Left hindlimb (tissue), 1 donor: ENCODE measurements at regions not wholly inside any gene's neighbourhood (a gene's known extent, or its start where the extent isn't known, plus 50 kb on each side); places are given as distances from the start of the nearest gene placed in this dataset.
"Not testable (repeated sequence)": the region's sequence is repeated elsewhere in the genome, so short reads cannot be mapped to it uniquely, and the experiment has no call there.

ENCODE experiments used
- DNase-seq: peaks from one replicate; pipeline ENCODE4 v3.0.0-alpha.2; 2018

DNA sequence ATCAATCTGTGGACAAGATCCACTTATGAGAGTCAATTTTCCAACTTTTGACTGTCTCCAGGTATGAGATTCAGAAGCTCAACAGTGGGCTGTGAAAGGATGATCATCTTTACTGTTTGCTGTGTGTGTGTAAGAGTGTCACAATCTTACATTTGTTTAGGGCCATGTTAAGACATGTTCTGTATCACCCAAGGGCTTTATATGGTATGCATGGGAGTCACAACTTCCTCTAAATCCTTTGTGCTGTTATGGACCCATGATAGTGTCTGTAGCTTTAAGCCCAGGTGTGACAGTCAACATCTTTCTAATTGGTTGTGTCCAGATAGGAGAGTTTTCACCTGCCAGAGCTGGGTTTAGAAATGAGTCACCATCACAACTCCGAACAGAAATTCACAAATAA, 70.2 kb downstream of the ZNF726 start:
- not testable (repeated sequence) for DNase-seq

DNA sequence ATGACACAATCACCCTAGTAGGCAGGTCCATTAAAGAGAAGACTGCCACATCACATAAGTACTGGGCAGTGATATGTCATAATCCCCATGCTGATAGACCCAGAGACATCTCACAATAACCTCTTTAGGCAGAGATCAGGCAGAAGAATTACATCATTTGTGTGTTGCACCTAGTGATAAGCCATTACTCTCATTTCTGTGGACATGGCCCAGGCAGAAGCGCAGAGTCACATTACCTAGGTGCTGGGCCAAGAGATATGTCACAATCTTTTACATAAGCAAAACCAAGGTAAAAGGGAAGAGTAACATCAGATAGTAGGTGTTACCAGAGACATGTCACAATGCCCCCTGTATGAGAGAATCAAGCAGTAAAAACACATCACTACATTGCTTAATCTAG, 71.9 kb downstream of the ZNF726 start:
- DNase-seq = no peak

DNA sequence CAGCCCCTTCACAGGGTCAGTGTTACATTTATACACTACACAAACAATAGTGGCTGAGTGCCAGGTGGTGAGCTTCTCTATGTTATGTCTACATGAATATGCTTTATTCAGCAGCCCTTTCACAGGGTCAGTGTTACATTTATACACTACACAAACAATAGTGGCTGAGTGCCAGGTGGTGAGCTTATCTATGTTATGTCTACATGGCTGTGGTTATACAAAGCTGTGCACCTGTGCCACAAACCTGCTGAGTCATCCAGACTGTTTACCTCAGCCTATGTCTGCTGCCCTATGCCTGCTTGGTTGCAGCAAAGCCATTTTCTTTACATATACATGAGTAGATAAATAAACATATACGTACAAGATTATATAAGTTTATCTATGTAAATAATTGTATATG, 76.5 kb downstream of the ZNF726 start:
- DNase-seq = no peak

DNA sequence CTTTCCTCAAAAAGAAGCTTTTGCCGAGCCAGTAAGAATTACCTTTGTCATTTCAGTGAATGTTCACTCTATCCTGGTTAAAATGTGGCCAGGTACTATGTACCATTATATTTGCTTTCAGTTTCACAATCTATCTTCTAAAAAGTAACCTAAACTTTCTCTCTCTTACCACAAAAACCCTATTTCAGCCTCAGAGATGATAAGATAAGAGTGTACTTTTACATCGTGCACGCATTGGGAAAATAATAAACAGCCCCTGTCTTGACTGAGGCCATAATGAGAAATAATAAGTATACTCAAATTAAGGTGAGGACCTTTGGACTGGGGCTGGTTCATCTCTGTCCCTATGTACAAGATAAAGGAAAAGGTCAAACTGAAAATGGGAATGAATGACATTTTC, 77.7 kb downstream of the ZNF726 start:
- DNase-seq = no peak

DNA sequence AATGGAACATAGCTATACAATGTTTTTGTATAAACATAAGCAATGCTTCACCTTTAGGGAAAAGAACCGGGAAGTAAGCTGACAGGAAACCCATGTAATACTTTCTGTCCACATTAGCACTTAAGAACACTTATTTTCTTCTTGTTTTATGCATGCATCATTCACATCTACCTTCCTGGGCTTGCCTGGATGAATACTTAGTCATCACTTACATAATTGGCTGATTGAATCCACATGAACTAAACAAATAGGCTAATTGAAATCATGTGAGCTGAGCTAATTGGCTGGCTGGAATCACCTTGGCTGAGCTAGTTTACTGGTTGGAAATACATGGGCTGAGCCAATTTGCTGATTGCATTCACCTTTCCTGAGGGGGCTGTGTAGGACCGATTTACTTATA, 78.8 kb downstream of the ZNF726 start:
- no peak for DNase-seq

DNA sequence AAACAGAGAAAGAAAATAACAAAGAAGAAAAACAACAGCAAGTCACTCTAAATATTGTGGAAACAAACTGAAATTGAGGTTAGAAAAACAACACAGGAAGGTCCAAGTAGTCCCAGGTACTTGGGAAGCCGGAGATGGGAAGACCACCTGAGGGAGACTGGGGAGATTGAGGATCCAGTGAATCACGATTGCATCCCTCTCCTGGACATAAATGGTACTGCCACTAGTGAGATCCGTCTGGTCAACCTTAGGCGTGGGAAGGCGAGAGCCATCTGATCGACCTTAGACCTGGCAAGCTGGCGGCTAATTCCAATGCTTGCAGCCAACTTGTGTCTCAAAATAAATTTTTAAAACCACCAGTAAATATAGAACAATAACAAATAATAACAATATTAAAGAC, 81.9 kb downstream of the ZNF726 start:
- DNase-seq = no peak

DNA sequence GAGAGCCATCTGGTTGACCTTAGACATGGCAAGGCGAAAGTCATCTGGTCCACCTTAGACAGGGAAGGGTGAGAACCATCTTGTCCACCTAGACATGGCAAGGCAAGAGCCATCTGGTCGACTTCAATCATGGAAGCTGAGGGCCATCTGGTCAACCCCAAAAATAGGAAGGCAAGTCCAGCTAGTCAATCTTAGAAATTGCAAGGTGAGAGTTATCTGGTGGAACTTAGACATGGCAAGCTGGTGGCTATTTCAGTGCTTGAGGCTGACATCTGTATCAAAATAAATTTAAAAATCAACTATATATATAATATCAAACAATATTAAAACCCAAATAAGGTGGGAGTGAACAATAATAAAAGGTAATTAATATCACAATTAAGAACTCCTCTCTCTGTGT, 83.9 kb downstream of the ZNF726 start:
- no peak for DNase-seq

DNA sequence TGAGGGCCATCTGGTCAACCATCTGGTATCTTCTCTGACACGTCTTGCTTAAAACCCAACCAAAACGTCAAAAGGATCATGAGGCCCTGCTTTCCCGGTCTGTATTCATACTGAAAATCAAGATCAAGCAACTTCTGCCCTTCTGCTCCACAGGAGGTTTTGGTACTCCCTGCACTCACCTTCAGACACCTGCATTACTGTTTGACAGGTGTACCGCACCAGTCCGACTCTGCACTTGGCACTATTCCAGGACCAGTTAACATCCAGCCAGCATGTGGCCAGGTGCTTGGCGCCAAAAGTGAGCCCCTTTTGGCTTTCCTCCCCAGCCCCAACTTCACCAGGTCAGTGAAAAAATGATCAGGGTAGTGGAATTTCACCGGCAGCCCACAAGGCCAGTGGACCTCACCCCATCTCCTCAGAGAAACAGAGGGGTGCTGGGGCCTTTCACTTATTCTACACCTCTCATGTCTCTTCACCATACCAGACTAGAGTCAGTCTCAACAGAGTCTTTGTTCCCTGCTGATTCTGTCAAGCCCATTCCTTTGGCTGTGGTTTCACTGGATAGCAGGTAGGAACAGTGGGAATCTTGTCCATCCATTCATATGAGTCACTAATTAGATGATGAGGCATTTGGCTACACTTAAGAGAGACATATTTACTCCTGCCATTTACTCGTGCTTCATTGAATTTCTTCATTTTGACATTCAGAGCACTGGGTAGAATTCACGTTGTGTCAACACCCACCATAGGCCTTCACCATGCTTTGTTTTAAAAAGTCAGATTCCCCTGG, 85.3 kb downstream of the ZNF726 start:
- no peak for DNase-seq

DNA sequence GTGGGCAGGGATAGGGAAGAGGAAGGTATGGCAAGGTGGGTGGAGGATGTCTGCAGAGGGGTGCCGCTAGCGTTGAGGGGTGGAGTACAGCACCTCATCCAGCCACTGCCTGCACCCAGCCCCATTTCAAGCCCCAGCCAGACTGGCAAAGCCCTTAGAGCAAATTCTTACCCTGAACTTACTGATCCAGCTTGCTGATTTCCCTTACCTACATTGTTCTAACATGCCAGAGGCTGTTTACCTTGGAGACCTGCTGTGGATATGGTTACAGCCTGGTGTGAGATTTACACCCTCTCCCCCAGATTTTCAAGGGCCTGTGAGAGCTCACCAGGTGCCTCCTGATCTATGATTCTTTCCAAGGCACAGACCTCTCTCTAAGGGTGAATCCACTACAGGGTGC, 86.0 kb downstream of the ZNF726 start:
- DNase-seq = no peak

DNA sequence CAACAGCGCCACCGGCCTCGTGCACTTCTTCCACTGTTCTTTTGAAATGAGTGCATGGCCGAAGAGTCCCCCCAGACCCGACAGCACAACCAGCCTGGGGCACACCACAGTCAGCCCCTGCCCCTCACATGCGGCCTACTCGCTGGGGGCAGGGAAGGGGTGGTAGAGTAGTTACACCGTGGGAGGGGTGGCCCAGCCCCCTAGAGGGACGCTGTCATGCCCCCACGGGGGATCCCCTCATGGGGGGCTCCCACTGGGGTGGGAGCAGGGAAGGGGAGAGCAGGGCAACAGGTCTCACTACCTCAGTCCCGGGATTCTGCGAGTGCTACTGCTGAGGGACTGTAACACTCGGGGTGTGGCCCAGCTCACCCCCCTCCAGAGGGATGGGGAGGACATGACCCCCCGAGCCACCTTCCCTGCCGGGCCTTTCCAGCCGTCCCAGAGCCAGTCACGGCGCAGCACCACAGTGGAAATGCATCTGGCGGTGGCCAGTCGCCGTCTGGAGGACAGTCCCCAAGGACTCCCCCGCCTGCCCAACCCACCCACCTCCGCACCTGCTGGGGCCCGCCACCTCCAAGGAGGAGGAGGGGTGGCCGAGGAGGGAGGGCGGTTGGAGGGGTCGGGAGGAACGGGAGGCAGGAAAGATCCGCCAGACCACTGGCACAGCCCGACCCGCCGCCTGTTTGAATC, 84.6 kb upstream of the ZNF254 start:
- DNase-seq = no peak

DNA sequence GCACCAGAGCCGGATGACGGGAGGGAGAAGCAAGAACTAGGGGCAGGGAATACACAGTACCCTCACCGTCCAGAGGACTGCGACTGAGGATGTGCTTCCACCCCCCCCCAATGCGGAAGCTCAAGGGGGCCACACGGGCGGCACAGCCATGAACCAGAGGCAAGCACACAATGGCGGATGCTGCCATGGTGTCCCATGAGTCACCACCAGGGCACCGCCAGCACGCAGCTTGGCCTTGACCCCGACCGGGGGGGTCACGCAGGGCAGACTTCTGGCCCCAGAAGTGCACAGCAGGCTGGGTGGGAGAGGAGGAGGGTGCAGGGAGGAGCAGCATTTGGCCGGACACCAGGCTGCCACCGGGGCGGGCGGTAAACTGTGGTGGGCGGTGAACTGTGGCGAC, 83.5 kb upstream of the ZNF254 start:
- no peak for DNase-seq

DNA sequence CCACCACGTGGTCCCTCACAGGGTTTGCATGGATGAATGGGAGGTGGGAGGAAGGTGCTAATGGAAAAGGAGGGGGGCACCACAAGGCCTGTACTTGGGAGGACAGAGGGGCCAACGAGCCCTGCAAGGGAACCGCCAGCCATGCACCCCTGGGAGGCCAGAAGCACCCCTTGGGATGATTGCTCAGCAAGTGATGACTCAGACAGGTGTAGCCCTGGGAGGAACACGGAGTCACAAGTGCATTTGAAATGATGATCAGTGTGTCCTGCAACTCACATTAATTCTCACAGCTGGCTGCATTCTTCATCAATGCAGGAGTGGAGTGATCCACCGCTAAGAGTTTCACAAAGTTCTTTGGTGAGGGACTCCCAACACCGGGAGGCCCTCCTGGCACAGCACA, 82.8 kb upstream of the ZNF254 start:
- DNase-seq = no peak

DNA sequence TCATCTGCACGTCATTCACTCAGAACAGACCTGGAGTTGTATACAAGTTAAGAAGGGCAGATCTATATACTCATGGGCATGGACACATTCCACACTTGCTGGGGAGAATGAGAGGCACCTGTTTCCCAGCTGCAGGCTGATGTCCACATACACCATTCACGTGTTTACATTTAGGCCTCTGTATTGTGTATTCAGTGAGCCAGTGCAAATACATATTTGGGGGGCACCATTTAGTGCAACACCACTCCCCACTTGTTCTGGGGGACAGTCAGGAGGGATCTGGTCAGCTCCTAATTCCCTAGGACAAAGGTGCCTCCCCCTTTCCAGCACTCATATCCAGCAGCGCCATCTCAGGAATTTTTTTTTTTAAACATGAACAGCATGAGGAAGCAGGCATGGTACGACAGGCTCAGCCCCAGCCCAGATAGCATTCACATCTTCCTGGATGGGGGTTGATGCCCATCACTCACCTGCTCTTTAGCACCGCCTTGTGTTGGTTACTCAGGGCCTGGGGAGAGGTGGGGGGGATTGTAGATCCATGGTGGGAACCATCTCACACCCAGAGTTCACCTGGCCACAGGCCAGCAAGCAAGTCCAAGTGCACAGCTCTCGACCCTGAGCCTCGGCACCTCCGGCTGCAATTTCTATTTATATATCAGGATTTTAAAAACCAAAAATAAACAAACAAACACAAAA, 56.9 kb upstream of the ZNF254 start:
- no peak for DNase-seq

DNA sequence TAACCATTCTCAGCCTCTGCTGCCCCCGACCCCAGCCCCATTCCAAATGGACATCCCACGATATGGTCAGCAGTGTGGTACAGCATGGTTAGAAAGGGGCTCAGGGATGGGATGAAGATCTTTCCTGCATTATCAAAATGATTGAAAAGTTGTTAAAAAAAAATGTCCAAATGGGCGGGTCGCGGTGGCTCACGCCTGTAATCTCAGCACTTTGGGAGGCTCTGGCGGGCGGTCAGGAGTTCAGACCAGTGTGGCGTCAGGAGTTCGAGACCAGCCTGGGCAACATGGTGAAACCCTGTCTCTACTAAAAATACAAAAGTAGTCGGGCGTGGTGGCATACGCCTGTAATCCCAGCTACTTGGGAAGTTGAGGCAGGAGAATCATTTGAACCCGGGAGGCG, 54.3 kb upstream of the ZNF254 start:
- DNase-seq = no peak

DNA sequence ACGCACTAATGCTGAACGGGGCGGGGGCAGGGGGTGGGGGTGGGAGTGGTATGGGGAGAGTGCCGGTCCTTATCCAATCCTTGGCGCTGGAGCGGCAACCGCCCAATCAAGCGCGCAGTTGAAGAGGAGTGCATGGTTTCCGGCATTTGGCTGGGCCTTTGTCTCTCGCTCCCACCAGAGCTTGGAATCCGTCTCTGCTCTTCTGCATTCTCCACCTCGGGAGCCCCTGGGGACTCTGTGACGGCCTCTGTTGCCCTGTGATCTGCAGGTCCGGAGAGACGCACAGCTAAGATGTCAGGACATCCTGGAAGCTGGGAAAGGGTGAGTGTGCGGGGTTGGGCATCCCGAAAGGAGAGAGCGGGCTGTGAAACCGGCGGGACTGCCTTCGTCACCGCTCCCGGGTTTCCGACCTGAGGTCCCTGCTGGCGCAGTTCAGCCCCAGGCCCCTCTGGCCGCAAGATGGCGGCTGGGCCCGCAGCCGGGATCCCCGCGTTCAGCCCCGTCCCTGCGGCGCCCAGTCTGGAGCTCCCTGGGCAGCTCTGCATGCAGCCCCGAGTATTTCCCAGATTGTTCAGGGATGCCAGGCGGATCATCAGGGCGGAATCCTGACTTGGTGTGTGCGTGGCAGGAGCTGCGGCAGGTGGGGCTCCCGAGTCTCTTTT, 53.6 kb upstream of the ZNF254 start:
- DNase-seq = peak; percentile 92

DNA sequence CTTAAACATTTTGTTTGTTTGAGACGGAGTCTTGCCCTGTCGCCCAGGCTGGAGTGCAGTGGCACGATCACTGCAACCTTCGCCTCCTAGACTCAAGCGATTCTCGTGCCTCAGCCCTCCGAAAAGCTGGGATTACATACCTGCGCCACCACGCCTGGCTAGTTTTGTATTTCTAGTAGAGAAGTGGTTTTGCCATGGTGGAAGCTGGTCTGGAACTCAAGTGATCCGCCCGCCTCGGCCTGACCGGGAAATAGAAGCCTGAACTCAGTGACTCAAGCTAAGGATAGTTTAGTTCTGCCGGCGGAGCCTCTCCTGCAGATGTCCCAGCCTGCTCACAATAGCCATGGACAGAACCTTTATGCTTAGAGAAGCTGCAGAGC, 53.0 kb upstream of the ZNF254 start:
- peak; percentile 66 for DNase-seq

DNA sequence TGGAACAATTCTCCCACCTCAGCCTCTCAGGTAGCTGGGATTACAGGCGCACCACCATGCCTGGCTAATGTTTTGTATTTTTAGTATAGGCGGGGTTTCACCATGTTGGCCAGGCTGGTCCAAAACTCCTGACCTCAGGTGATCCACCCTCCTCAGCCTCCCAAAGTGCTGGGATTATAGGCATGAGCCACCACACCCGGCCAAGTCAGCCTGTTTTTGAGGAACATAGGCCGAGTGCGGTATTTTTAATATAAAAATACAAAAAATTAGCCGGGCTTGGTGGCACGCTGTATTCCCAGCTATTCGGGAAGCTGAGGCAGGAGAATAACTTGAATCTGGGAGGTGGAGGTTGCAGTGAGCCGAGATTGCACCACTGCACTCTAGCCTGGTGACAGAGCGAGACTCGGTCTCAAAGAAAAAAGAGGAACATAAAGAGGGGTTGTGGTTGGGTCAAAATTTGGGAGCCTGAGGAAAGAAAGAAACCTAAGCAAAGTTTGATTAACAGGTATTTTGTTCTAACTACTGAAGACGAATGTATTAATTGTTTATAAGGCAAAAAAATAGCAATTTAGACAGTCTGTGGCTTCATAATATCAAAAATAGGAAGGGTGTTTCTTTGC, 51.6 kb upstream of the ZNF254 start:
- not testable (repeated sequence) for DNase-seq
